GM21423 (cell line): ENCODE measurements at regions not wholly inside any gene's neighbourhood (a gene's known extent, or its start where the extent isn't known, plus 50 kb on each side); places are given as distances from the start of the nearest gene placed in this dataset.

Experiments used
- ATAC-seq: cut with Tn5 transposase; IDR thresholded peaks from one replicate; pipeline ENCODE4 v1.9.1; 2021; ENCODE audit warnings: mild to moderate bottlenecking, moderate library complexity; ENCODE audit not compliant: unreplicated experiment

GRCh38 chr18:78624646-78625279, 354.9 kb upstream of the SALL3 start:
- no peak for ATAC-seq

GRCh38 chr18:78625847-78626246, 353.8 kb upstream of the SALL3 start:
- no peak for ATAC-seq

- no peak for ATAC-seq
Observed at GRCh38 chr18:78627551-78628346, 351.9 kb upstream of the SALL3 start.

GRCh38 chr18:78629426-78629825, 350.2 kb upstream of the SALL3 start:
- ATAC-seq: no peak

- ATAC-seq: no peak
Observed at GRCh38 chr18:78630356-78630755, 349.3 kb upstream of the SALL3 start.

GRCh38 chr18:78630981-78631510, 348.6 kb upstream of the SALL3 start:
- no peak for ATAC-seq

- no peak for ATAC-seq
Observed at GRCh38 chr18:78632111-78632541, 347.5 kb upstream of the SALL3 start.

- ATAC-seq: no peak
Observed at GRCh38 chr18:78634061-78634696, 345.4 kb upstream of the SALL3 start.

DNA sequence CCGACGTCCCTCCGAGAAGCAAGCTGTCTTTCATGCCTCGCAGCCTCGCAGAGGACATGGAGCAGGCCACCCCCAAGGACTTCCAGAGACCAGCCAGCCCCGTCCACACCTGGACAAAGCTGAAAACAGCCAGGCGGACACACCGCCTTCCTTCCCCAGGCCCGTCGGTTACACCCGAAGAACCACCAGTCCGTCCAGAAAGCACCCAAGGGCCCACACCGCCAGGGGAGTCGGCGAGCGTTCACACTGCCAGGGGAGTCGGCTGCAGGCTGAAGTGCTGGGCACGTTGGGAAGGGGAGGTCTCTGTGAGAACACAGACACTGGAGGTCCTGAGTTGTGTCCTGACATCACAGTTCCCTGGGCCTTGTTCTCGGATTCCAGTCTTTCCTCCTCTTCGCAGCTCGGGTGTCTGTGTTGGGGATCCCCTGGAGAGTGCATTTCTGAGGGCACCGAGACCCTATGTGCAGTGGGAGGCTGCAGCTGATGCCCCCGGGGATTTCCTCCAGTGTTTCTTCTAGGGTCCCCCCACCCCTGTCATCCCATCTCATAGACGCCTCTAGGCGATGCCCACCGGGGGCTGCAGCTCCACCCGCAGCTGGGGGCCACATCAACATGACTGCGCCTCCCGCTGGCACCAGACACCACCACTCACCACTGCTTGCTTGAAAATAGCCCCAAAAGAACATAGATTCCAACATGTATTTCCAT, 344.4 kb upstream of the SALL3 start:
- ATAC-seq: no peak

GRCh38 chr18:78636260-78636659, 343.4 kb upstream of the SALL3 start:
- ATAC-seq: no peak

GRCh38 chr18:78637442-78638402, 341.9 kb upstream of the SALL3 start:
- no peak for ATAC-seq

- no peak for ATAC-seq
Observed at GRCh38 chr18:78639006-78639950, 340.3 kb upstream of the SALL3 start.

GRCh38 chr18:78640246-78640995, 339.2 kb upstream of the SALL3 start:
- no peak for ATAC-seq

GRCh38 chr18:78641689-78642231, 337.9 kb upstream of the SALL3 start:
- ATAC-seq: no peak

- no peak for ATAC-seq
Observed at GRCh38 chr18:78642296-78642951, 337.2 kb upstream of the SALL3 start.

DNA sequence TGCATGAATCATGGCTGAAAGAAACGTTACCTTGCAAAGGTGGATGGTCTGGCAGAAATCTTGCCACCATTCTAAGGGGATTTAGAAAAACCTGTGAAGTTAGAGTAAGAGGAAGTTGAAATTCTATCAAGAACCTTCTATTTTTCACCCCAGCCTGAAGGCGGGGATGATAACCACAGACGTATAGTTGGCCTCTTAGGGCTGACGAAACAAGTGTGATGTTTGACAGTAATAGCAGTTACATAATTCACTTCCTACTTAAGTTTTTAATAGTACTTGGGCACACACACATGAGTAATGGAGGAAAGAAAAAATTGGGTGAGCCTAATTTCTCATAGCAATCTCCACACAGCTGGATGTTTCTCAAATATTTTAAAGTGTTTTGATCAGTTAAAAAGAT, 336.6 kb upstream of the SALL3 start:
- no peak for ATAC-seq

- ATAC-seq: no peak
Observed at GRCh38 chr18:78643981-78644380, 335.6 kb upstream of the SALL3 start.
